DMS153 treated with DMSO at 0.1 percent for 48 hours (cell line): ENCODE measurements at regions not wholly inside any gene's neighbourhood (a gene's known extent, or its start where the extent isn't known, plus 50 kb on each side); places are given as distances from the start of the nearest gene placed in this dataset.

Source experiments
- DNase-seq: peaks from one replicate; lab custom pipeline; 2025; ENCODE audit not compliant: unreplicated experiment; lab: John Stamatoyannopoulos, UW

DNA sequence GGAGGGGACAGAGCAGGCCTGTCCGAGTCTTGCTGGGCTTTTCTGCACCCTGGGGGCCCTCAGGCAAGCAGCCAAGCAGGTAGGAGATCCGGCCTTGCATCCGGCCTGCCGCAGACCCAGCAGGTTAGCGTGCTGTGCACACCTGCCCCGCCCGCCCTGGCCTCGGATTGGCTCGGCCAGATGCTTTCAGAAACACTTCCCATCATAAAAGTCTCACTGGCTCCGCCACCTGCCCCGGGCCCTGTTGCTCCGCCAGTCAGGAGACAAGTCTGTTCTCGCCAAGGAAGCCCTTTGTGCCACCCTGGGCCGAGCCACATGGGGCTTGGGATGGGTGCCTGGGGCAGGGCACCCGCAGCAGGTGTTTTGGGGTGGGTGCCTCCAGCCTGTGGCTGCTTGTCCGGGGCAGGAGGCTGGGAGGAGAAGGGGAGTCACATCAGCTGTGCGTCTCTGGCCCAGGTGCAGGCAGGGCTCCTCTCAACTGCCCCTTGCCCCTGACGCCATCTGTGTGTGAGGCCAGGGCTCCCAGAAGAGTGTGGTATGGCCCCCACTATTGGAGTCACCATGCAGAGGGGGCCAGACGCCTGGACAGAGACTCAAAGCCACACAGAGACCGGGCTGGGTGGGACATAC lies 228.2 kb upstream of the GSE1 start:
- peak; percentile 88 for DNase-seq

DNA sequence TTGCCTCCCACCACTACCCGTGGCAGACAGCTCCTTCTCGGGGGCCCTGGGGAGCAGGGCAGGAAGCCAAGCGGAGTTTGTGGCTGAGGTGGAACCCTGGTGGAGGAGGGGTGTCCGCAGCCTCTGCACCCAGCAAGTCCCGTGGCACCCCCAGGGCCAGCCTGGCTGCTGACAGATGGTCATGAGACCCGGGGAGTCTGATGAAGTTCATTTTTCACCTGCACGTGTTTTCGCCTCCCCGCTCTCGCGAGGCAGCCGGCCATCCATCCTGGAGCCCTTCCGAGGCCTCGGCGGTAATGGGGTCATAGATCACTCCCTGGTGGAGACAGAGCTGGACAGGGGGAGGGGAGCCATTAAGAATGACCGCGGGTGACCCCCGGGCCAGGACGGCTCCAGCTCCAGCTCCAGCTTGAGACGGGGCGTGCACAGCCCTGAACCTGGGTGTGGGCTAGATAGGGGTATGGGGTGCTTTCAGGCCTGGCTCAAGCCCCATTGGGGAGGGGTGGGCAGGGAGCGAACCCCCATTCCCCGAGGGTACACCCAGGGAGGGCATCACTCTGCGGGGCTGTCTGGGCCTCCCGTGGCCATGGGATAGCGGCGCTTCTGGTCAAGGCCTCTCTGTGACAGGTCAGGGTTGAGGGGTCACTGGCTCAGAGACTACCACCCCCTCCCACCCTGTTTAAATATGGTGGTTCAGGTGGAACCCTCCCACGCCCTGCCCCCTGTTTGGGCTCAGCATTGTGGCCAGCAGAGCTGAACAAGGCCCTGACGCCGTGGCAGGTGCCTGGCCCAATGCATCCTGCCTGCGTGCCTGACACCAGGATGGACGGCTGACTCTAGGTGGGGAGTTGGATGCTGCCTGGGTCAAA lies 227.4 kb upstream of the GSE1 start:
- DNase-seq, result no peak

DNA sequence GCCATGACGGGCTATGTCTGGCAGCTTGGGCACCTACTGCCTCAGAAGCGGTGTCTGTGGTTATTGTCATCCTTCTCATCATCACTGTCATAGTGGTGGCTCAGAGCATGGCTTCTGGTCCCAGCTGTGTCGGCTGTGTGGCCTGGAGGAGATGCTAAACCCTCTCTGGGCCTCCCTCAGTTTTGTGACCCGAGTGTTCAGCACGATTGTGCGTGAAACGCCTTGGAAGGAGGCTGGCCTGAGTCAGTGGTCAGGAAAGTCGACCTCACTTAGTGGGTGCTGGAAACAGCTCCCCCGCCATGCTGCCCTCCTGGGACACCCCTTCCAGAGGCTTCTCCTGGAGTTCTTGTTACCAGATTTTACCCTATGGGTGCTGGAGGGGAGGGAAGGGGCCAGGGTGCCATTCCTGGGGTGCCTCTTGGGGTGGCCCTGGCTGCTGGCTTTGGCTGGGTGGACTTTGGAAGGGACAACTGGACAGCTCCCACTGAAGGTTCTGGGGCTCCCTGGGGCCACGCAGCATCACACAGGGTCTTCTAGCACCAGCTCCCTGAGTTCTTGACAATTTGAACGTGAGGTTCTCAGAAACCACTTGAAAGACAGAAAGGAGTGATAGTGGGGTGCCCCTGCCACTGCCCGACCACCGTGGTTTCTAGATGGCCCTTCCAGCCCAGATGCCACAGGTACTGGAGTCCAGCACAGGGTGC lies 226.5 kb upstream of the GSE1 start:
- DNase-seq, result no peak

DNA sequence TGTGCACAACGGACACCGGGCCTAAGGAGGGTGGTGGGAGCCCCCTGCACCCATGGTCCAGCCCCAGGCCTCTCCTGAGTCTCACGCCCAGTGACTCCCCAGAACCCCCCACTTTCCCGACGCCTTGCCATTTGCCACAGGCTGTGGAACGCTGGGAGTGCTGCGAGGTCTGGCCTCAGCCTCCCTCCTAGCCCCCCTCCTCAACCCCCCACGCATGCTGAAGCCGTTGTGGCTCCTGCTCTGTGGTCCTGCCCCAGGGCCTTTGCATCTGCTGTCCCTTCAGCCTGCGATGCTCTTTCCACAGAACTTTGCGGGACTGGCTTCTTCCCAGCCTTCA lies 226.0 kb upstream of the GSE1 start:
- DNase-seq, result no peak

DNA sequence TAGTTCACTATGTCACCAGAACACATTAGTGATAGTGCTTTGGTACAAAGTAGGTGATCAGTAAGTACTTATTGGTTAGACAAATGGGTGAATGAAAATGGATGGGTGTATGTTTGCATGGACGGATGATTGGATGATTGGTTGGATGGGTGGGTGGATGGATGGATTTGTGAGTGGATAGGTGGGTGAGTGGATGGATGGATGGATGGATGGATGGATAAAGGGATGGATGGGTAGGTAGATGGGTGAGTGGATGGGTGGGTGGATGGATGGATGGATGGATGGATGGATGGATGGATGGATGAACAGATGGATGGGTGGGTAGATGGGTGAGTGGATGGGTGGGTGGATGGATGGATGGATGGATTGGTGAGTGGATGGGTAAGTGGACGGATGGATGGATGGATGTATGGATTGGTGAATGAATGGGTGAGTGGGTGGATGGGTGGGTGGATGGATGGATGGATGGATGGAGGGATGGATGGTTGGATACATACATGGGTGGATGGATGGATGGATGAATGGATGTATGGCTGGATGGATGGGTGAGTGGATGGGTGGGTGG lies 225.3 kb upstream of the GSE1 start:
- DNase-seq, result no peak

DNA sequence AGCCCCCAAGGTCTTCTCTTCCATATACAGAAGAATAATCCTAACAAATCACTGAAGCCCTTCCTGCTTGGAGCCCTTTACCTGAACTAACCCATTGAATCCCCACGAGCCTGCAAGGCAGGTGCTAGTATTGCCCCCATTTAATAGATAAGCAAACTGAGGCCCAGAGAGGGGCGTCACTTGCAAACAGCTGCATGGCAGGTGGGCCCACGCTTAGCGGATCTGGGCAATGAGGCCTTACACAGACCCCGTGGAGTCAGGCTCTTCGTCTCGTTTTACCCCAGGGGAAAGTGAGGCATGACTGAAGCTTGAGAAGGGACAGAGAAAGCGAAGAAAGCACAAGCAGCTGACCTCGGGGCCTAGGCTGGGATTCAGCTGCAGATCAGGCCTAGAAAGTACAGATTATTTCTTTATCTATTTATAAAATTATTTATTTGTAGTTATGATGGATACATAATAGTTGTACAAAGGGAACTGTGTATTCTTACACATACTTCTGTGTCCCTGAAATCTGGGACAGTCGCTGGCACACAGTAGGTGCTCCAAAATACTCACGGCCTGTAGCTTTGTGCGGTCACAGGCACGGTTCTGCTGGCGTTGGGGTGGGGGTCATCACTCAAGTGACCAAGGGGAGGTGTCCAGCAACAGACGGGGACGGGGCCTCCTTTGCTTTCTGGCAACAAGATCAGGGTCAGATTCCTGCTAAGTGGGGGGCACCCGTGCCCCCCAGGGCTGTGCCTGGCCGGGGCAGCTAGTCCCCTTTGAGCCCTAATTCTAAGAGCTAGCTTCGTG lies 223.2 kb upstream of the GSE1 start:
- no peak for DNase-seq

DNA sequence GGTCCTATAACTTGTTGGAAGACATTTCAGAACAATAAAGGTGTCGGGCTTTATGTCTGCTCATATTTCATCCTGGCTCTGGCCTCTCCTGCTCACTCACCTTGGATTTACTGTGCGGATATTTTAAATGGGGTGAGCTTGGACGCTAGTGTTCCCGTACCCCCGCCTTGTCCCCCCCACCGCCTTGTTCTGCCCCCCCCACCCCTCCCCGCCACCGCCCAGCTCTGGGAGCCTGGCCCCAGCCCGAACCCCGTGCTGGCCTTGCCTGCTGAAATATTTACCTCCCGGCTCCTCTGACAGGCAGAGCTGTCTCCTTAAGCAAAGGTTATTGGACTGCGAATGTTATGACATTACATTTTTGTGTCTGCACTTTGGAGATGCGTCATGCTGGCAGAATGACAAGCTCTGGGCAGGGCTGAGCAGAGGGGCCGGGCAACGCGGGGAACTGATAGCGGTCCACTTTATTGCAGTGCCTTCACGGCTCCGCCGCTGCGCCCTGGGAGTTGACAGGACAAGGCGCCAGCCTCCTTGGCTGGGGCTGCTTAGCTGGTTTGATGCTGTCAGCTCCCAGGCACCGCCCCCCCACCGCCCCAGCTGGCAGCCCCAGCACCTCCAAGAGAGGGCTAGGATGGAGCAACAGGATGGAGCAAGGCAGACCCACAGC lies 222.5 kb upstream of the GSE1 start:
- peak; percentile 73 for DNase-seq

DNA sequence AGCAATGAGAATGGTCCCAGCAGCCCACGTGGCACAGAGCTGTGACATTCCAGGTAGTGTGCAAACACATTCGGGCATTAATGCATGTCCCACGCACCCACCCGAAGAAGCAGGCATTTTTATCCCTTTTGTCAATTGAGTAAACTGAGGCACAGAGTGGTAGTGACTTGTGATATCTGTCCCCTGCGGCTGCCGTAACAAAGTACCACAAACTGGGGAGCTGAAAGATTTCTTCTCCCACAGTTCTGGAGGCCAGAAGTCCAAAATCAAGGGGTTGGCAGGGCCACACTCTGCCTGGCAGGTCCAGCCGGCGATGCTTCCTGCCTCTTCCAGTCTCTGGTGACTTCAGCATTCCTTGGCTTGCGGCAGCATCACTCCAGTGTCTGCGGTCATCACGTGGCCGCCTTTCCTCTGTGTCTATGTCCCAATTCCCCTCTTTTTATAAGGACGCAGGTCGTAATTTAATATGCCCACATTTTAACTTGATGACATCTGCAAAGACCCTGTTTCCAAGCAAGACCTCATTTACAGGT lies 221.9 kb upstream of the GSE1 start:
- no peak for DNase-seq

DNA sequence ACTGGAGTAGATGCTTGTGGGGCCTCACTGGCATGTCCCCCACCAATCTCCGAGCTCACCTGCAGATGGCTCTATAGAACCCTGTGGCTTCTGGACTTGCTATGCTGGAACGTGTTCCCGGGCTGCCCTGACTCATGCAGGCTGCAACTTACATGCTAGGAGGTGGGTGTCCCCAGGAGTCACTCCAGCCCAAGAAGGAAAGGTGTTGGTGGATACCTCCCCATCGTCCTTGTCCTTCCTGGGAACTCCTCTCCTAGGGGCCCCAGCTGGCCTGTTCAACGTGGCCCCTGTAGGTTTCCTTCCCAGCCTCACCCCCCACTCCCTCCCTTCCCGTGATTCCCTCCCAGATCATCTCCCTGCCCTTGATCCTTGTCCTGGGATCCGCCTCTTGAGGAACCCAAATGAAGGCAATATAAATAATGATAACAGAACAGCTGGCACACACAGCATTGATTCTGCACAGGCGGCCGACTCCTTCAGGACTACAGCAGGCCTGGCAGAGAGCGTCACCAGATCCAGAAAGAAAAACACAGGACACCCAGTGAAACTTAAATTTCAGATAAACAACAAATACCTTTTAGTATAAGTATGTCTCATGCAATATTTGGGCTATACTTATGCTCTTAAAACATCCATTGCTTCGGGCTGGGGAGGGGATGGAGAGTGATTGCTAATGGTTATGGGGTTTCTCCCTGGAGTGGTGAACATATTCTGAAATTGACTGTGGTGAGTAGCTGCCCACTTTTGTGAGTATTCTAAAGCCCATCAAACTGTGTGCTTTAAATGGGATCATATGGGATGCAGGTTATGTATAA lies 221.1 kb upstream of the GSE1 start:
- DNase-seq, result no peak

DNA sequence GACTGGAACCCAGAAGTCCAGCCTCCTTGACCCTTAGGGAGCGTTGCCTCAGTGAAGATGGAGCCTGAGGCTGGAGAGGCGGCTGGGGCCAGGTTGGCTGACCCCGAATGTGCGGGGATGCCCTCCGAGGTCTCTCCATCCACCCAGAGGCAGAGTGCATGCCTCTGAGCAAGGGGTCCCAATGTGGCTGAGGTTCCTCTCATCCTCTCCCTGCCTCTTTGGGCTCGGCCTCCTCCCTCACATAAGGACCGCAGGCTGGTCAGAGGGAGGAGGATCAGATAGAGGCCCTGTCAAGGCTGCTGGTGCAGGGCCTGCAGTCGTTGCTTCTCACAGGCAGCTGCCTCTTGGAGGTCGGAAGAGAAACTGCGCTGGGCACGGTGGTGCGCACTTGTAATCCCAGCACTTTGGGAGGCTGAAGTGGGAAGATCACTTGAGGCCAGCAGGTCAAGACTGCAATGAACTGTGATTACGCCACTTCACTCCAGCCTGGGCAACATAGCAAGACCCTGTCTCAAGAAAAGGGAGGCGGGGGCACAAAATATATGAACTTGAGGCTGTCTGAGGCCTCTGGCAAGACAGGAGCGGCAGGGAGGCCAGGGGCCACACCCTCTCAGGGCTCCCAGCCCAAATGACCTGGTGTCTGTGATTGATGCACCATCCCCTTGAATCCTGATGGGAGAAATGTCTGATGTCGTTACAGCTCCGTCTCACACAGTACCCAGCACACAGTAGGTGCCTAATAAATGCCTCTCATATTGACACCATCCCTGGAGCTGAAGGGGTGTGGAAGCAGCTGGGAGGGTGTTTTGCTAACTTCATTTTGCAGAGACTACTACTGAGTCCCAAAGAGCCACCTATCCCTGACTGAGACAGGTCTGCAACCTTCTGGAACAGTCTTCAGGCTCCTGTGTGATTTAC lies 220.1 kb upstream of the GSE1 start:
- DNase-seq, result no peak

DNA sequence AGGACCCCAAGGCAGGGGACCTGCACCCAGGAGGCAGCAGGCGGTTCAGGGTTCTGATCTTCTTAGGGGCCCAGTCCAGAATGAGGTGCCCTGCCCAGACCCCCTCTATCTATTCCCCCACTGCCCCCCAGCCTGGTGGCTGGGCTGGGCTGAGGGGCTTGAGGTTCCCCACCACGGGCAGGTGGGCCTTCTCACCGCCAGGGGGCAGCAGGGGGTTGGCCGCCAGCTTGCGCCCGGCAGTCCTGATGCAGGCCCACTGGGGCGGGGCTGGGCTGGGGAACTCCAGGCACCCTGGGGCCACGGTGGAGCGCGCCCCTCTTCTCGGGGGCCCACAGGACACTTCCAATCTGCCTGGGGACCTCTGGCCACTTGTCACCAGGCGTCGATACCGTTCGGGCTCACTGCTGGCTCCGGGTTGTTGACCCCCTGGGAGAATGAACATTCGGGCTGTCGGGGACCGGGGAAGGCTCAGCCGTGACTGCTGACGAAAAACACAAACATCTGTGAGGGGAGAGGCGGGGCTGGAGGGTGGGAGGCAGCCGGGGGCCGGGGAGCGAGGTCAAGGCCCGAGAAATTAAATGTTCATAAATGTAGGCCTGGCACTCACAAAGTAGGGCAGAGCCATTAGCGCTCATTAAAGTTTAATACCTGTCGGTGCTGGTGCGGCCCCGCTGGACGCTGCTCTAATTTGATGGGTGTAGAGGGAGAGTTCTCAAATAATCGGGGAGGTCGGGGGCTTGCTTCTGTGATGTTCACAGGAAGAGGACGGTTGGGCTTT lies 219.3 kb upstream of the GSE1 start:
- no peak for DNase-seq

DNA sequence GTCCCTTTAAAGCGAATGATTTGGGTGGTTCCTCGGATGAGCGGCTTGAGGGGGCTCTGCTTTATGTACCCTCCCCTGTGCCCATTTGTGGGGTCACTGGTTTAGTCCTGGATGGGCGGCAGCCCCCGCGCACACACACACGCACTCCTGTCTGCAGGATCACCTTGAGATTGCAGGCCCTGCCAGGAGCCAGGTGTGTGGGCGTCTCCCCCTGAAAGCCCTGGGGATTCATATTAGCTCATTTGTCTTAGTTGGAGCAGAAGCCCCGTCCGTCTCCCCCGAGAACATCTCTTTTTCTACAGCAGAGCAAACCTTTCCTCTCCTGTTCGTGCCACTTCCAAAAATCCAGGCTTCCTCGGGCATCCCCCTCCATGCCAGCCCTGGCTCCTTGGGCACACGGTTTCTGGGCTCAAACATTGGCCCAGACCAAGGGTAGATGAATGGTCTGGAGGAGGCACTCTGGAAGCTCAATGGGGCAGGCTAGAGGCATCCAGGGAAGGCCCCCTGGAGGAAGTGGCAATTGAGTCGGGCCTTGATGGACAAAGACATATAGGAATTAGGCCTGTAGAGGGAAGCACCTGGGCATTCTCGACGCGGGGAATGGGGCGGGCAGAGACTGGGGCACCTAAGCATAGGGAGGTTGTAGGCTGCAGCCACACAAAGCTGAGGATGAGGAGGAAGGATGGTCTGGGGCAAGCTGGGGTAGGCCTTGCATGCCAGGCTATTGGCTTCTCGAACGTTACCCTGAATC lies 218.5 kb upstream of the GSE1 start:
- no peak for DNase-seq

DNA sequence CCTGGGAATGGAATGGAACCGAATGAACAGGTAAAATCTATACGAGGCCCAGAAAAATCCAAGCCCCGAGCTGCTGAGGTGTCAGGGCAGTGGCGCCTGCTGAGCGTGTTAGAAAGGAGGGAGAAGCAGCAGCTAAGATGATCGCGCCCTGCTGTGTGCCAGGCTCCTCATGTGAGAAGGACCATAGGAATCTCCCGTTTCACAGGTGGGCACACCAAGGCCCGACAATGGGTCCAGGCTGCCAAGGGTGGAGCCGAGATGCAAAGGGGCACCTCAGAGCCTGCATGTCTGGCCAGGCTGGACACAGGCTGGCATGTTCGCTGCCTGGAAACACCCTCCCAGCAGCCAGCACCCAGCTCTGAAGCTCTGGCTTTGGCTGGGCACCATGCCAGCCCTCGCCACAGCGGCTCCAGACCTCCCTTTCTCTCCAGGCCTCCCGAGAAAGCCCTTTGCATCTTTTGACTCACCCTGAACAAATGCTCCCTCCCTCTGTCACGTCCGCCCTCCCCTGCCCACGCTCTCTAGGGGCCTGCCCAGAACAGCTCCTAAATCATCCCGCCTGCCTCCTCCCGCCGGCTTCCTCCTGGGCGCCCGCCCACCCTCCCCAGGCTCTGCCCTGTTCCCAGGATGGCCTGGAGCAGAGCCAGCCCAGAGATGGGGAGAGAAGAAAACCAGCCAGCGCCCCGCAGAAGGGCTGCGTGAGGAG lies 217.8 kb upstream of the GSE1 start:
- DNase-seq, result peak; percentile 90

DNA sequence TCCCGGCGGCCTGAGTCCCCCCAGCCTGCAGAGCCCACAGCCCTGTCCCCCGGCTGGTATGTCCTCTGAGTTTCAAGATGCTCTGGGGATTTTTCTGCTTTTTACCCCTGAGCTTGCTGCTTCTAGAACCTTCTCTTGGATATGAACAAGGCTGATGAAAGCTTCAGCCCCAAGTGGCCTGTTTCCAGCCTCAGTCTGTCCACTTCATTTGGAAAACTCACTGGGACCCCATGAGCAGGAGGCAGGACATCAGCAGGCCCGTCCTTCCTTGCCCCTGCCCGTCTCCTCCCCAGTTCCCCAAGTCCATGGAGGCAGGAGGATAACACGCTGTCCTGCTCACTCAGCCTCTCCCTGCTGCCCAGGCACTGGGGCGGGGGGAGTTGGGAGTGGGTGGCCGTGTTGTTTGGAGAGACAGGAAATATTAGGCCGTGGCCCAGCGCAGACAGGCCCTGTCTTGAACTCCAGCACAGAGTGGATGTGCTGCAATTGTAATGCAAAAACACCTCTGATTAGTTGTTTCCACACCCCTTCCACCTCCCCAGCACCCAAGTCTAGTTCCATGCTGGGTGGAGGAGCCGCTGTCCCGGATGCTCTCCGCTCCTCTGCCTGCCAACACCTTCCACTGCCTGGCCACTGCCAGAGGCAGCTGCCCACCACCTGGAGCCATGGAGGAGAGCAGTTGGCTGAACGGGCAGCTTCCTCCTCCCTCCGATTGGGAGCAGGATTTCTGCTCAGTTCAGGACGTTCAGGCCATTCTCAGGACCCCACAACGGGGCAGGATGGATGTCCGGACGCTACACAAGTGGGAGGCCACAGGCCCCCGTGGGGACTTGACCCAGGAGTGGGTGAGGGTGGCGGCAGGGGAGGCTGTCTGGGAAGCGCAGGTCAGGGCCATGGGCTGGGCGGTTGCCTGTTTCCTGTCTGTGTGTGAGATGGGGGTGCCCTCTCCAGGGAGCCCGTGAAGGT lies 216.9 kb upstream of the GSE1 start:
- DNase-seq, result peak; percentile 62
